Esophagus muscularis mucosa (tissue), 4 donors: ENCODE measurements at regions not wholly inside any gene's neighbourhood (a gene's known extent, or its start where the extent isn't known, plus 50 kb on each side); places are given as distances from the start of the nearest gene placed in this dataset.
A peak's percentile ranks its signal among the peaks of the same experiment; 100 is the strongest.
"Not testable (repeated sequence)": the region's sequence is repeated elsewhere in the genome, so short reads cannot be mapped to it uniquely, and the experiment has no call there.

ENCODE experiments used
- DNase-seq: peaks from one replicate; pipeline ENCODE4 v3.0.0-alpha.2; 2017; ENCODE audit errors: extremely low spot score
- H3K27ac ChIP-seq, 4 donors: fragments of 200-600 bp; sonication (generic); replicated peaks in 1 of 4; 1 replicate in 3 of 4; 2 replicates in 1 of 4; pipeline ENCODE4 v1.5.1; 2016 to 2019; ENCODE audit warnings: mild to moderate bottlenecking in 1 of 4
- H3K27me3 ChIP-seq, 4 donors: fragments of 200-600 bp; sonication (generic); one replicate each; pipeline versions ENCODE4 v1.5.1 to v1.6.0; 2016 to 2019
- H3K36me3 ChIP-seq, 4 donors: fragments of 200-600 bp; sonication (generic); one replicate each; pipeline ENCODE4 v1.5.1; 2016 to 2019
- H3K4me1 ChIP-seq, 4 donors: fragments of 200-600 bp; sonication (generic); one replicate each; pipeline ENCODE4 v1.5.1; 2016 to 2019
- H3K4me3 ChIP-seq, 4 donors: fragments of 200-600 bp; sonication (generic); 1 replicate in 2 of 4; 2 replicates in 2 of 4; pipeline ENCODE4 v1.5.1; 2016 to 2019; ENCODE audit warnings: mild to moderate bottlenecking in 4 of 4, moderate library complexity in 1 of 4
- H3K9me3 ChIP-seq, 4 donors: fragments of 200-600 bp; sonication (generic); 1 replicate in 3 of 4; 2 replicates in 1 of 4; pipeline ENCODE4 v1.5.1; 2016 to 2019
- POLR2AphosphoS5 ChIP-seq, 2 donors: sonication (generic); formaldehyde crosslinking; IDR thresholded peaks; one replicate each; pipeline ENCODE4 v1.6.1; 2017; ENCODE audit warnings: antibody characterized with exemption in 2 of 2
- WGBS: methylation state at CpG from one replicate; pipeline ENCODE4 v1.1.5; 2018; 5-methylcytosine and 5-hydroxymethylcytosine counted together
- intact Hi-C: fragments of 100-400 bp; cut with DNase I; formaldehyde crosslinking; loops from one replicate; pipeline ENCODE4 v1.15.1; 2023

GRCh38 chr9:61817127-61817705, 627.4 kb downstream of the SPATA31A7 start:
- H3K27me3 ChIP-seq, intact Hi-C loops, H3K36me3 ChIP-seq, DNase-seq, H3K4me1 ChIP-seq, H3K4me3 ChIP-seq, H3K9me3 ChIP-seq, H3K27ac ChIP-seq: not testable (repeated sequence)
- WGBS = no CpG with 5 or more reads among the region's 4 CpGs

- H3K27ac ChIP-seq = peak overlapping the region; percentile 52 to 75 (median 70)
- intact Hi-C loops, H3K27me3 ChIP-seq, H3K9me3 ChIP-seq, H3K36me3 ChIP-seq, DNase-seq, H3K4me1 ChIP-seq: not testable (repeated sequence)
- WGBS = no CpG with 5 or more reads among the region's 40 CpGs
- H3K4me3 ChIP-seq = peak overlapping the region; percentile 48 to 58 (median 50)
- TF ChIP-seq POLR2AphosphoS5 (IDR thresholded peaks at IDR 0.05) = peak in 1 of 2 donors; percentile 60
Measured at GRCh38 chr9:61853624-61854259, 663.9 kb downstream of the SPATA31A7 start.

GRCh38 chr9:61854260-61854640, 664.4 kb downstream of the SPATA31A7 start:
- not testable (repeated sequence) for DNase-seq
- peak overlapping the region; percentile 48 to 58 (median 50) for H3K4me3 ChIP-seq

GRCh38 chr9:61856283-61856682, 666.4 kb downstream of the SPATA31A7 start:
- H3K9me3 ChIP-seq, H3K4me3 ChIP-seq, H3K27me3 ChIP-seq, H3K36me3 ChIP-seq, H3K4me1 ChIP-seq, intact Hi-C loops, DNase-seq, H3K27ac ChIP-seq: not testable (repeated sequence)
- WGBS = no CpG with 5 or more reads among the region's 33 CpGs

More at GRCh38 chr9:61854260-61854640, 664.4 kb downstream of the SPATA31A7 start:
- peak overlapping the region in 3 of 4 donors; percentile 68 to 75 (median 72) for H3K27ac ChIP-seq
- H3K36me3 ChIP-seq, H3K27me3 ChIP-seq, H3K9me3 ChIP-seq, H3K4me1 ChIP-seq, intact Hi-C loops: not testable (repeated sequence)
- WGBS = no CpG with 5 or more reads among the region's 21 CpGs

- intact Hi-C loops, H3K4me3 ChIP-seq, H3K4me1 ChIP-seq, H3K27ac ChIP-seq, DNase-seq, H3K9me3 ChIP-seq, H3K27me3 ChIP-seq, H3K36me3 ChIP-seq: not testable (repeated sequence)
- WGBS = 53% methylated on average over 8 of the region's 28 CpGs
Measured at GRCh38 chr9:61856858-61857453, 667.1 kb downstream of the SPATA31A7 start.

- H3K4me3 ChIP-seq, intact Hi-C loops, DNase-seq, H3K27me3 ChIP-seq, H3K9me3 ChIP-seq, H3K4me1 ChIP-seq, H3K27ac ChIP-seq, H3K36me3 ChIP-seq: not testable (repeated sequence)
- no CpG with 5 or more reads among the region's 42 CpGs for WGBS
Measured at GRCh38 chr9:61857709-61858351, 668.0 kb downstream of the SPATA31A7 start.

GRCh38 chr9:61862431-61862971, 672.7 kb downstream of the SPATA31A7 start:
- H3K36me3 ChIP-seq, H3K27ac ChIP-seq, H3K4me3 ChIP-seq, H3K4me1 ChIP-seq, H3K27me3 ChIP-seq, DNase-seq, H3K9me3 ChIP-seq, intact Hi-C loops: not testable (repeated sequence)
- no CpG with 5 or more reads among the region's 29 CpGs for WGBS

- DNase-seq, H3K4me1 ChIP-seq, H3K27me3 ChIP-seq, H3K36me3 ChIP-seq, intact Hi-C loops, H3K9me3 ChIP-seq: not testable (repeated sequence)
- peak overlapping the region in 1 of 4 donors; percentile 16 for H3K4me3 ChIP-seq
- peak overlapping the region in 1 of 4 donors; percentile 62 for H3K27ac ChIP-seq
- WGBS = 76% methylated on average over 4 of the region's 7 CpGs
Measured at GRCh38 chr9:61864463-61864862, 674.6 kb downstream of the SPATA31A7 start.

GRCh38 chr9:61868965-61869364, 679.1 kb downstream of the SPATA31A7 start:
- H3K27ac ChIP-seq, intact Hi-C loops, H3K27me3 ChIP-seq, DNase-seq, H3K36me3 ChIP-seq, H3K9me3 ChIP-seq, H3K4me3 ChIP-seq, H3K4me1 ChIP-seq: not testable (repeated sequence)
- no CpG with 5 or more reads among the region's 32 CpGs for WGBS

GRCh38 chr9:61872329-61872728, 682.5 kb downstream of the SPATA31A7 start:
- WGBS = 100% methylated on average over 1 of the region's 2 CpGs
- H3K4me3 ChIP-seq, DNase-seq, H3K27ac ChIP-seq, H3K27me3 ChIP-seq, H3K9me3 ChIP-seq, intact Hi-C loops, H3K4me1 ChIP-seq, H3K36me3 ChIP-seq: not testable (repeated sequence)
